GM23338 (cell line): ENCODE measurements at regions not wholly inside any gene's neighbourhood (a gene's known extent, or its start where the extent isn't known, plus 50 kb on each side); places are given as distances from the start of the nearest gene placed in this dataset.

Experiments used
- ATAC-seq: fragments of 200-7000 bp; cut with Tn5 transposase; 3 replicates; pipeline ENCODE4 v1.9.1; 2020
- DNase-seq: peaks from one replicate; pipeline ENCODE4 v3.0.0-alpha.2; 2015; ENCODE audit warnings: low spot score
- H2AFZ ChIP-seq: fragments of 200-600 bp; sonication (generic); 2 replicates; pipeline ENCODE4 v1.8.0; 2016; ENCODE audit warnings: antibody characterized with exemption, mild to moderate bottlenecking, moderate library complexity
- H3F3A ChIP-seq: fragments of 200-600 bp; sonication (generic); replicated peaks from 2 replicates; pipeline ENCODE4 v1.8.0; 2017; ENCODE audit warnings: antibody characterized with exemption, mixed run types, low read depth
- H3K27ac ChIP-seq: fragments of 200-600 bp; sonication (generic); 2 replicates; pipeline ENCODE4 v1.6.1; 2016; ENCODE audit warnings: low read depth
- H3K27me3 ChIP-seq: fragments of 200-600 bp; sonication (generic); 2 replicates; pipeline ENCODE4 v1.8.0; 2016; ENCODE audit warnings: mild to moderate bottlenecking, mixed run types, moderate library complexity; ENCODE audit not compliant: insufficient read depth
- H3K36me3 ChIP-seq: fragments of 200-600 bp; sonication (generic); 2 replicates; pipeline ENCODE4 v1.8.0; 2016; ENCODE audit warnings: mild to moderate bottlenecking; ENCODE audit not compliant: insufficient read depth
- H3K4me1 ChIP-seq: fragments of 200-600 bp; sonication (generic); 2 replicates; pipeline ENCODE4 v1.8.0; 2016; ENCODE audit warnings: mild to moderate bottlenecking, moderate library complexity; ENCODE audit not compliant: insufficient read depth
- H3K4me2 ChIP-seq: fragments of 200-600 bp; sonication (generic); 2 replicates; pipeline ENCODE4 v1.7.1; 2017; ENCODE audit warnings: mixed run types
- H3K4me3 ChIP-seq: fragments of 200-600 bp; sonication (generic); 2 replicates; pipeline ENCODE4 v1.6.1; 2016; ENCODE audit warnings: mixed run types
- H3K79me2 ChIP-seq: fragments of 200-600 bp; sonication (generic); replicated peaks from 2 replicates; pipeline ENCODE4 v1.8.0; 2017; ENCODE audit warnings: mild to moderate bottlenecking; ENCODE audit not compliant: insufficient read depth
- H3K9me2 ChIP-seq: fragments of 200-600 bp; sonication (generic); 2 replicates; pipeline ENCODE4 v1.8.0; 2017; ENCODE audit not compliant: insufficient read depth
- H4K20me1 ChIP-seq: fragments of 200-600 bp; sonication (generic); replicated peaks from 2 replicates; pipeline ENCODE4 v1.8.0; 2017; ENCODE audit warnings: mild to moderate bottlenecking; ENCODE audit not compliant: insufficient read depth
- H3K27ac Mint-ChIP-seq: 2 replicates; pipeline ENCODE4 v1.8.0; 2020; ENCODE audit warnings: inconsistent platforms, mild to moderate bottlenecking, moderate library complexity, mixed read lengths
- H3K27me3 Mint-ChIP-seq: 3 replicates; pipeline ENCODE4 v1.8.0; 2022; ENCODE audit warnings: low read depth, mild to moderate bottlenecking, moderate library complexity, mixed read lengths, inconsistent platforms; ENCODE audit not compliant: insufficient read depth, poor library complexity
- H3K36me3 Mint-ChIP-seq: 3 replicates; pipeline ENCODE4 v1.8.0; 2021; ENCODE audit warnings: low read depth, mild to moderate bottlenecking, inconsistent platforms, moderate library complexity, mixed read lengths
- H3K4me1 Mint-ChIP-seq: 3 replicates; pipeline ENCODE4 v1.8.0; 2020; ENCODE audit warnings: mild to moderate bottlenecking, inconsistent platforms, mixed read lengths
- H3K4me3 Mint-ChIP-seq: 3 replicates; pipeline ENCODE4 v1.8.0; 2021; ENCODE audit warnings: moderate library complexity, mild to moderate bottlenecking, inconsistent platforms, mixed read lengths
- H3K9me3 Mint-ChIP-seq: 3 replicates; pipeline ENCODE4 v1.8.0; 2020; ENCODE audit warnings: moderate library complexity, mild to moderate bottlenecking, inconsistent platforms, mixed read lengths
- CREB1 ChIP-seq: fragments of 250-450 bp; sonication (Bioruptor Pico); IDR thresholded peaks from 2 replicates; pipeline ENCODE4 v1.5.0; 2020; ENCODE audit warnings: low read depth, mild to moderate bottlenecking, moderate library complexity
- EZH2 ChIP-seq: fragments of 200-600 bp; sonication (generic); IDR thresholded peaks from one replicate; pipeline ENCODE4 v1.8.0; 2017; ENCODE audit warnings: antibody characterized with exemption, mild to moderate bottlenecking, low read depth; ENCODE audit not compliant: unreplicated experiment
- EZH2phosphoT487 ChIP-seq: fragments of 200-600 bp; sonication (generic); IDR thresholded peaks from one replicate; pipeline ENCODE4 v1.8.1; 2018; ENCODE audit warnings: antibody characterized with exemption; ENCODE audit not compliant: unreplicated experiment
- JUNB ChIP-seq: IDR thresholded peaks from one replicate; pipeline ENCODE4 v1.6.1; 2016; ENCODE audit warnings: antibody characterized with exemption; ENCODE audit not compliant: unreplicated experiment
- NANOG ChIP-seq: IDR thresholded peaks from 2 replicates; pipeline ENCODE4 v1.6.1; 2016; ENCODE audit warnings: antibody characterized with exemption, borderline replicate concordance
- POLR2AphosphoS5 ChIP-seq: IDR thresholded peaks from 2 replicates; pipeline ENCODE4 v1.6.1; 2016; ENCODE audit warnings: antibody characterized with exemption, low read depth
- STAT1 ChIP-seq: IDR thresholded peaks from one replicate; pipeline ENCODE4 v1.6.1; 2016; ENCODE audit warnings: antibody characterized with exemption; ENCODE audit not compliant: unreplicated experiment
- ZNF114 ChIP-seq: fragments of 250-450 bp; sonication (Bioruptor Pico); IDR thresholded peaks from 2 replicates; pipeline ENCODE4 v1.5.0; 2020; ENCODE audit warnings: mild to moderate bottlenecking, moderate library complexity
- TF ChIP-seq, protein P1 (sequence below), 2 experiments: fragments of 200-600 bp in 1 of 2; sonication (generic) in 1 of 2; conservative IDR thresholded peaks; 2 replicates each; pipeline versions ENCODE4 v1.5.1 to v1.6.1; 2016 to 2017; ENCODE audit warnings: antibody characterized with exemption in 2 of 2, low read depth in 2 of 2, mild to moderate bottlenecking in 2 of 2, moderate library complexity in 1 of 2
- TF ChIP-seq, protein P2 (sequence below): IDR thresholded peaks from one replicate; pipeline ENCODE4 v1.6.1; 2018; ENCODE audit warnings: antibody characterized with exemption; ENCODE audit not compliant: unreplicated experiment
- TF ChIP-seq, protein P3 (sequence below): IDR thresholded peaks from 2 replicates; pipeline ENCODE4 v1.6.1; 2016; ENCODE audit warnings: antibody characterized with exemption

DNA sequence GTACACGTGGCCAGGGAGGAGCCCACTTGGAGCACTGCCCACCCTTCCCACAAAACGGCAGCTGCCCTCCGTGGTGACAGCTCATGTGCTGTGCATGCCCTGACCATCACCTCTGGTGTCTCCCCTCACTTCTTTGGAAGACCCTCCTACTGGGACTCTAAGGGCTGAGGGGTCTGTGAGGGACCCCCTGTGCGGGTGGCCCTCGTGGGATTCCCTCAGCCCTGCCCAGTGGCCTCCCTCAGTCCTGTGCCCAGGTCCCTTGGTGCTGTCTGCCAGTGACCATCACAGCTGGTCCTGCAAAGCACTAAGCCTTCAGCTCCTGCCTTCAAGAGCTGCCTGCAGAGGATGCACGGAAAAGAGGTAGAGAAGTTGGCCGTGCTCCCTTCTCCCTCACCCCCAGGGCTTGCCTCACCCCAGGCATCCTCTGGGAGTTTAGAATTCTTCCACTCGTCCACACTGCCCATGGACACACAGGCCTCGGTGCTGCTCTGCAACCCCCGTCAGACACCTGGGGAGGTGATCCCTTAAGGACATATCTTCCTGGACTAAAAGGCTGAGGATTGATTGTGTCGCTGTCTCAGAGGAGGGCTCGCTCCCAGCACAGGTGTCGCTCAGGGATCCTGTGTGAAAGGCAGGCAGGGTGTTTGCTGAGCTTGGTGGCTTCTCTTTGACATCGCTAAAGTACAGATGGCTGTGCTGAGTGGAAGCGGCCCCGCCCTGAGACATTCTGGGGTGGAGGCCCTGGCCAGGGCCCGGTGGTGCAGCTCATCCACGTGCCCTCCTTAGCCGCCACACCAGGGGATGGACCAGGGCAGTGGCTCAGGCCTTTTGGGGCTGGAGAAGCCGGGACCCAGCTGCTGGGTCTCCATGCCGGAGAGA lies 119.5 kb upstream of the FRMD1 start (continued):
- TF ChIP-seq, protein P1, sequence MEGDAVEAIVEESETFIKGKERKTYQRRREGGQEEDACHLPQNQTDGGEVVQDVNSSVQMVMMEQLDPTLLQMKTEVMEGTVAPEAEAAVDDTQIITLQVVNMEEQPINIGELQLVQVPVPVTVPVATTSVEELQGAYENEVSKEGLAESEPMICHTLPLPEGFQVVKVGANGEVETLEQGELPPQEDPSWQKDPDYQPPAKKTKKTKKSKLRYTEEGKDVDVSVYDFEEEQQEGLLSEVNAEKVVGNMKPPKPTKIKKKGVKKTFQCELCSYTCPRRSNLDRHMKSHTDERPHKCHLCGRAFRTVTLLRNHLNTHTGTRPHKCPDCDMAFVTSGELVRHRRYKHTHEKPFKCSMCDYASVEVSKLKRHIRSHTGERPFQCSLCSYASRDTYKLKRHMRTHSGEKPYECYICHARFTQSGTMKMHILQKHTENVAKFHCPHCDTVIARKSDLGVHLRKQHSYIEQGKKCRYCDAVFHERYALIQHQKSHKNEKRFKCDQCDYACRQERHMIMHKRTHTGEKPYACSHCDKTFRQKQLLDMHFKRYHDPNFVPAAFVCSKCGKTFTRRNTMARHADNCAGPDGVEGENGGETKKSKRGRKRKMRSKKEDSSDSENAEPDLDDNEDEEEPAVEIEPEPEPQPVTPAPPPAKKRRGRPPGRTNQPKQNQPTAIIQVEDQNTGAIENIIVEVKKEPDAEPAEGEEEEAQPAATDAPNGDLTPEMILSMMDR (conservative IDR thresholded peaks at IDR 0.05; ENCODE audit: low read depth in 2 of 2), result no peak

DNA sequence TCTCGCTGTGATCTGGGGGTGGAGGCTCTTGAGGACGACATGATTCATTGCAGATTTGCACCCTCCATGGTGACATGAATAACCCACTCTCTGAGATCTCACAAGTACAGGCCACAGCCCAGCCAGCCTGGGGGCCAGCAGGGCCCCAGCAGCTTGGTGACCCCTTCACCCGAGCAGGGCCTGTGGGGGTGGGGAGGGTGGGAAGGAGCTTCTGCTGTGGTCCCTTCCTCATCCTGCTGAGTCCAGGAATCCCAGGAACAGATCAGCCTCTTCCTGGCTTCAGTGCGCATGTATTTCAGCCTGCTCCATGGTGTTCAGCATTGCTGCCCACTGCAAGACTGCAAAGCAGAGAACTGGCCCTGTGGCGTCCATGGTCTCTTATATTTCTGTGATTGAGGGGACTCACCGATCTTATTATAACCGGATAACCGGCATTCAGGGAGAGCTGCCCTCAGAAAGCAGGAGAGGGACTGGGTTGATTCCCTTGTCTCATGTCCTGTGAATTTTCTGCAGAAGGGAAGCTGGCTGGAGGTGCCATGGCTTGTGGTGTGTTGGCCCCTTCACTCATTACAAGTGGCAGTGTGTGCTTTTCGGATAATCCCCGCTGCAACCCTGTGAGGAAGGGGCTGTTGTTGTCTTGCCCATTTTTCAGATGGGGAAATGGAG lies 118.8 kb upstream of the FRMD1 start:
- H3K36me3 Mint-ChIP-seq, result no peaks in the 10 kb centered on the region
- no peaks in the 10 kb centered on the region for H4K20me1 ChIP-seq
- ATAC-seq (no peak), DNase-seq (no peak)
- no peak overlapping the region for H3K27ac Mint-ChIP-seq
- no peaks in the 10 kb centered on the region for H3K4me1 ChIP-seq
- H3K9me2 ChIP-seq, result no peaks in the 10 kb centered on the region; the same call in 1 of the 2 replicates
- no peaks in the 10 kb centered on the region for H3K27me3 ChIP-seq
- peaks cover 12% of the 10 kb centered on the region for H3K27me3 Mint-ChIP-seq
- H3K79me2 ChIP-seq, result no peaks in the 10 kb centered on the region
- H3K4me2 ChIP-seq, result no peak overlapping the region
- H3K4me3 ChIP-seq, result no peak overlapping the region
- H3F3A ChIP-seq, result no peaks in the 10 kb centered on the region
- H3K9me3 Mint-ChIP-seq, result no peaks in the 10 kb centered on the region; the same call in 2 of the 3 replicates
- H3K27ac ChIP-seq, result no peak overlapping the region
- peaks cover 15% of the 10 kb centered on the region for H3K4me1 Mint-ChIP-seq
- H3K4me3 Mint-ChIP-seq, result no peak overlapping the region
- TF ChIP-seq POLR2AphosphoS5, result no peak
- no peaks in the 10 kb centered on the region for H3K36me3 ChIP-seq
- no peak overlapping the region for H2AFZ ChIP-seq

DNA sequence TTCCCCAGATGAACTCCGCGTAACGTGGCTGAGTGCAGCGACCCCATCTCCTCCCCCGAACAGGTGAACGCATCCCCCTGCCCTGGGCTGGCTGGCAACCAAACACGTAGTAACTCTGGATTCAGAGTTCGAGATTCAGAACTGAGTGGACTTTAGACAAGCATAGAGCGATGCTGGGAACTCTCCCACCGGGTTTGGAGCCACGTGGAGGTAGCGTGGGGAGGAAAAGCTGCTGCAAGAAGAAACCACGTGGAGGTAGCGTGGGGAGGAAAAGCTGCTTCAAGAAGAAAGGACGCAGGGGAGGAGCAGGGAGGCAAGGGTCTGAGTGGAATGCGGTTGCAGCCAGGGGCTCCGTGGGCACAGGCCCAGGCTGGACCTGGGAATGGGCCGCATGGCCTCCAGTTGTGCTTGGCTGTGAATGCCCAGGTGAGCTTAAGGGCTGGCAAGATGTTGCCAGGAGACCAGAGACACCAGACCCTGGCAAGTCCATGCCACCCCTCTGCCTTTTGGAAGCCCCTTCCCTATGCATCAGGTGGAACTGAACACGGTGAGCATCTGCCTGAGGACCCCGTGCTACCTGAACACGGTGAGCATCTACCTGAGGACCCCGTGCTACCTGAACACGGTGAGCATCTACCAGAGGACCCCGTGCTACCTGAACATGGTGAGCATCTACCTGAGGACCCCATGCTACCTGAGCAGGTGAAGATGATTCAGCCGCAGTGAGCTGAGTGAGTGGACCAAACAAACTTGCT lies 118.0 kb upstream of the FRMD1 start:
- Histone ChIP-seq H3K27me3 (no peaks in the 10 kb centered on the region), H2AFZ (no peak overlapping the region), H3K4me3 (no peak overlapping the region), H3K4me2 (no peak overlapping the region), H3K36me3 (no peaks in the 10 kb centered on the region), H4K20me1 (no peaks in the 10 kb centered on the region), H3K27ac (no peak overlapping the region), H3K79me2 (no peaks in the 10 kb centered on the region), H3F3A (no peaks in the 10 kb centered on the region), H3K4me1 (no peaks in the 10 kb centered on the region), H3K9me2 (no peaks in the 10 kb centered on the region; the same call in 1 of the 2 replicates)
- Mint-ChIP-seq H3K9me3 (no peaks in the 10 kb centered on the region; the same call in 2 of the 3 replicates), H3K4me3 (no peak overlapping the region), H3K36me3 (no peaks in the 10 kb centered on the region), H3K4me1 (peaks cover 22% of the 10 kb centered on the region), H3K27me3 (peaks cover 19% of the 10 kb centered on the region), H3K27ac (no peak overlapping the region)
- ATAC-seq (no peak), DNase-seq (no peak)
- TF ChIP-seq NANOG (no peak), JUNB (no peak), CREB1 (CRISPR knock-in tag) (no peak), ZNF114 (no peak), EZH2phosphoT487 (no peak), EZH2 (no peak), POLR2AphosphoS5 (no peak), STAT1 (no peak)
- TF ChIP-seq, protein P2, sequence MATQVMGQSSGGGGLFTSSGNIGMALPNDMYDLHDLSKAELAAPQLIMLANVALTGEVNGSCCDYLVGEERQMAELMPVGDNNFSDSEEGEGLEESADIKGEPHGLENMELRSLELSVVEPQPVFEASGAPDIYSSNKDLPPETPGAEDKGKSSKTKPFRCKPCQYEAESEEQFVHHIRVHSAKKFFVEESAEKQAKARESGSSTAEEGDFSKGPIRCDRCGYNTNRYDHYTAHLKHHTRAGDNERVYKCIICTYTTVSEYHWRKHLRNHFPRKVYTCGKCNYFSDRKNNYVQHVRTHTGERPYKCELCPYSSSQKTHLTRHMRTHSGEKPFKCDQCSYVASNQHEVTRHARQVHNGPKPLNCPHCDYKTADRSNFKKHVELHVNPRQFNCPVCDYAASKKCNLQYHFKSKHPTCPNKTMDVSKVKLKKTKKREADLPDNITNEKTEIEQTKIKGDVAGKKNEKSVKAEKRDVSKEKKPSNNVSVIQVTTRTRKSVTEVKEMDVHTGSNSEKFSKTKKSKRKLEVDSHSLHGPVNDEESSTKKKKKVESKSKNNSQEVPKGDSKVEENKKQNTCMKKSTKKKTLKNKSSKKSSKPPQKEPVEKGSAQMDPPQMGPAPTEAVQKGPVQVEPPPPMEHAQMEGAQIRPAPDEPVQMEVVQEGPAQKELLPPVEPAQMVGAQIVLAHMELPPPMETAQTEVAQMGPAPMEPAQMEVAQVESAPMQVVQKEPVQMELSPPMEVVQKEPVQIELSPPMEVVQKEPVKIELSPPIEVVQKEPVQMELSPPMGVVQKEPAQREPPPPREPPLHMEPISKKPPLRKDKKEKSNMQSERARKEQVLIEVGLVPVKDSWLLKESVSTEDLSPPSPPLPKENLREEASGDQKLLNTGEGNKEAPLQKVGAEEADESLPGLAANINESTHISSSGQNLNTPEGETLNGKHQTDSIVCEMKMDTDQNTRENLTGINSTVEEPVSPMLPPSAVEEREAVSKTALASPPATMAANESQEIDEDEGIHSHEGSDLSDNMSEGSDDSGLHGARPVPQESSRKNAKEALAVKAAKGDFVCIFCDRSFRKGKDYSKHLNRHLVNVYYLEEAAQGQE, result no peak
- TF ChIP-seq, protein P1 (conservative IDR thresholded peaks at IDR 0.05; ENCODE audit: low read depth in 2 of 2), result no peak
- TF ChIP-seq, protein P3, sequence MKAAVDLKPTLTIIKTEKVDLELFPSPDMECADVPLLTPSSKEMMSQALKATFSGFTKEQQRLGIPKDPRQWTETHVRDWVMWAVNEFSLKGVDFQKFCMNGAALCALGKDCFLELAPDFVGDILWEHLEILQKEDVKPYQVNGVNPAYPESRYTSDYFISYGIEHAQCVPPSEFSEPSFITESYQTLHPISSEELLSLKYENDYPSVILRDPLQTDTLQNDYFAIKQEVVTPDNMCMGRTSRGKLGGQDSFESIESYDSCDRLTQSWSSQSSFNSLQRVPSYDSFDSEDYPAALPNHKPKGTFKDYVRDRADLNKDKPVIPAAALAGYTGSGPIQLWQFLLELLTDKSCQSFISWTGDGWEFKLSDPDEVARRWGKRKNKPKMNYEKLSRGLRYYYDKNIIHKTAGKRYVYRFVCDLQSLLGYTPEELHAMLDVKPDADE, result no peak
